CD14-positive monocyte (primary cell): ENCODE measurements at regions not wholly inside any gene's neighbourhood (a gene's known extent, or its start where the extent isn't known, plus 50 kb on each side); places are given as distances from the start of the nearest gene placed in this dataset.

Experiments used
- DNase-seq, 3 donors: peaks; one replicate each; pipeline ENCODE4 v3.0.0-alpha.2; 2011 to 2022
- H2AFZ ChIP-seq: 2 replicates; pipeline ENCODE4 v1.6.0; 2012; ENCODE audit warnings: mild to moderate bottlenecking, low read depth, low read length, inconsistent platforms; ENCODE audit not compliant: insufficient read depth, poor library complexity, severe bottlenecking
- H3K27ac ChIP-seq, 2 donors: 1 replicate in 1 of 2; 2 replicates in 1 of 2; pipeline ENCODE4 v1.5.1; 2012 to 2013; ENCODE audit warnings: low read length in 2 of 2, control low read depth in 1 of 2, inconsistent platforms in 1 of 2, low read depth in 1 of 2, mild to moderate bottlenecking in 1 of 2
- H3K27me3 ChIP-seq, 2 donors: one replicate each; pipeline versions ENCODE4 v1.6.0 to v1.6.1; 2011 to 2013; ENCODE audit warnings: low read length in 2 of 2; ENCODE audit not compliant: control insufficient read depth in 2 of 2, insufficient read depth in 2 of 2
- H3K36me3 ChIP-seq, 2 donors: replicated peaks in 1 of 2; 1 replicate in 1 of 2; 2 replicates in 1 of 2; pipeline versions ENCODE4 v1.5.1 to v1.6.1; 2012 to 2013; ENCODE audit warnings: low read length in 2 of 2, control low read depth in 1 of 2, inconsistent platforms in 1 of 2, mild to moderate bottlenecking in 1 of 2; ENCODE audit not compliant: insufficient read depth in 2 of 2, control insufficient read depth in 1 of 2
- H3K4me1 ChIP-seq, 2 donors: 1 replicate in 1 of 2; 2 replicates in 1 of 2; pipeline versions ENCODE4 v1.5.1 to v1.6.1; 2012 to 2013; ENCODE audit warnings: low read length in 2 of 2, control low read depth in 1 of 2, inconsistent platforms in 1 of 2, mild to moderate bottlenecking in 1 of 2, moderate library complexity in 1 of 2; ENCODE audit not compliant: insufficient read depth in 2 of 2, control insufficient read depth in 1 of 2
- H3K4me2 ChIP-seq: replicated peaks from 2 replicates; pipeline ENCODE3; 2012; ENCODE audit warnings: low read length, moderate library complexity, mild to moderate bottlenecking; ENCODE audit not compliant: poor library complexity, severe bottlenecking; ENCODE audit errors: extremely low read depth
- H3K4me3 ChIP-seq, 3 experiments: fragments of 200-600 bp in 1 of 3; sonication (generic) in 1 of 3; replicated peaks in 1 of 3; 1 replicate in 2 of 3; 2 replicates in 1 of 3; pipeline ENCODE4 v1.5.1; 2011 to 2013; ENCODE audit warnings: low read length in 3 of 3, mild to moderate bottlenecking in 3 of 3, control low read depth in 2 of 3, low read depth in 2 of 3, inconsistent platforms in 1 of 3, moderate library complexity in 1 of 3
- H3K79me2 ChIP-seq: 2 replicates; pipeline ENCODE4 v1.6.0; 2012; ENCODE audit warnings: mild to moderate bottlenecking, control low read depth, inconsistent platforms, low read length, moderate library complexity; ENCODE audit not compliant: insufficient read depth
- H3K9ac ChIP-seq: 2 replicates; pipeline ENCODE4 v1.6.0; 2017; ENCODE audit warnings: low read length, mild to moderate bottlenecking; ENCODE audit not compliant: insufficient read depth, poor library complexity, severe bottlenecking
- H3K9me3 ChIP-seq, 2 donors: replicated peaks in 1 of 2; 1 replicate in 1 of 2; 2 replicates in 1 of 2; pipeline versions ENCODE4 v1.5.1 to v1.6.1; 2012 to 2013; ENCODE audit warnings: low read length in 2 of 2, control low read depth in 1 of 2; ENCODE audit not compliant: control insufficient read depth in 1 of 2, insufficient read depth in 1 of 2
- H4K20me1 ChIP-seq: 2 replicates; pipeline ENCODE4 v1.6.0; 2012; ENCODE audit warnings: mild to moderate bottlenecking, low read length, control low read depth, moderate library complexity; ENCODE audit not compliant: insufficient read depth
- H3K27ac Mint-ChIP-seq, 7 donors: one replicate each; pipeline ENCODE4 v1.8.0; 2020; ENCODE audit warnings: mild to moderate bottlenecking in 7 of 7, mixed read lengths in 7 of 7, moderate library complexity in 6 of 7, inconsistent platforms in 2 of 7
- H3K27me3 Mint-ChIP-seq, 3 donors: one replicate each; pipeline ENCODE4 v1.8.0; 2021 to 2022; ENCODE audit warnings: low read depth in 3 of 3, mild to moderate bottlenecking in 3 of 3, mixed read lengths in 3 of 3, moderate library complexity in 3 of 3, inconsistent platforms in 1 of 3
- H3K36me3 Mint-ChIP-seq, 2 donors: one replicate each; pipeline ENCODE4 v1.8.0; 2020; ENCODE audit warnings: mixed read lengths in 2 of 2, inconsistent platforms in 1 of 2, mild to moderate bottlenecking in 1 of 2
- H3K4me1 Mint-ChIP-seq: one replicate; pipeline ENCODE4 v1.8.0; 2020; ENCODE audit warnings: mild to moderate bottlenecking, mixed read lengths
- H3K4me3 Mint-ChIP-seq, 2 donors: one replicate each; pipeline ENCODE4 v1.8.0; 2020; ENCODE audit warnings: mild to moderate bottlenecking in 2 of 2, mixed read lengths in 2 of 2, moderate library complexity in 1 of 2
- H3K9me3 Mint-ChIP-seq, 7 donors: one replicate each; pipeline ENCODE4 v1.8.0; 2020 to 2022; ENCODE audit warnings: mixed read lengths in 7 of 7, mild to moderate bottlenecking in 6 of 7, moderate library complexity in 6 of 7, inconsistent platforms in 2 of 7
- WGBS: methylation state at CpG from one replicate; pipeline ENCODE4 v1.1.5; 2013; ENCODE audit warnings: missing lambda C conversion rate; ENCODE audit not compliant: insufficient coverage; 5-methylcytosine and 5-hydroxymethylcytosine counted together
- intact Hi-C, 2 donors: fragments of 100-400 bp; cut with micrococcal nuclease; formaldehyde crosslinking; loops; one replicate each; pipeline versions ENCODE4 v1.15.0 to v1.15.1; 2023
- TF ChIP-seq, protein P1 (sequence below): fragments of 200-600 bp; IDR thresholded peaks from one replicate; pipeline ENCODE4 v1.8.0; 2022; ENCODE audit warnings: antibody characterized with exemption, mild to moderate bottlenecking

DNA sequence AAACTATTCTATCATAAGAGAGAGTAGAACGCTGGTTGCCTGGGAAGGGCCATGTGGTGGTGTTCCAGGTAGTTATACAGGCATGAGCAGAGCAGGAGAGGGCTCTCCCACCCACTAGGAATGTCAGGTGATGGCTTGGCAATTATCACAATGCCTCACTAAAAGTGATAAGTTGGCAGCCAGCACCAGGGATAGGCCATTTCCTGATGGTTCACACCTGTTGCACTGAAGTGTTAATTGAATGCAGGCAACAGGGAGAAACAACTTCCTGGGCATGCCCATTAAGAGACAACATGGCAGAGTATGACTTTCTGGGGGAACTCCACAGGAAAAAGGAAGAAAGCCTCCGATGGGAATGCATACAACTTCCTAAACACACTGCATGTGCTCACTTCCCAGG, 593.2 kb downstream of the ELAVL2 start:
- TF ChIP-seq, protein P1, sequence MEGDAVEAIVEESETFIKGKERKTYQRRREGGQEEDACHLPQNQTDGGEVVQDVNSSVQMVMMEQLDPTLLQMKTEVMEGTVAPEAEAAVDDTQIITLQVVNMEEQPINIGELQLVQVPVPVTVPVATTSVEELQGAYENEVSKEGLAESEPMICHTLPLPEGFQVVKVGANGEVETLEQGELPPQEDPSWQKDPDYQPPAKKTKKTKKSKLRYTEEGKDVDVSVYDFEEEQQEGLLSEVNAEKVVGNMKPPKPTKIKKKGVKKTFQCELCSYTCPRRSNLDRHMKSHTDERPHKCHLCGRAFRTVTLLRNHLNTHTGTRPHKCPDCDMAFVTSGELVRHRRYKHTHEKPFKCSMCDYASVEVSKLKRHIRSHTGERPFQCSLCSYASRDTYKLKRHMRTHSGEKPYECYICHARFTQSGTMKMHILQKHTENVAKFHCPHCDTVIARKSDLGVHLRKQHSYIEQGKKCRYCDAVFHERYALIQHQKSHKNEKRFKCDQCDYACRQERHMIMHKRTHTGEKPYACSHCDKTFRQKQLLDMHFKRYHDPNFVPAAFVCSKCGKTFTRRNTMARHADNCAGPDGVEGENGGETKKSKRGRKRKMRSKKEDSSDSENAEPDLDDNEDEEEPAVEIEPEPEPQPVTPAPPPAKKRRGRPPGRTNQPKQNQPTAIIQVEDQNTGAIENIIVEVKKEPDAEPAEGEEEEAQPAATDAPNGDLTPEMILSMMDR = no peak
- WGBS = 40% methylated on average over 1 of the region's 2 CpGs
- peaks cover 0 to 2% (median 0%) of the 10 kb centered on the region in 3 donors for H3K27me3 Mint-ChIP-seq
- Histone ChIP-seq H3K9me3 (peaks cover 2% of the 10 kb centered on the region in 2 donors), H3K9ac (no peak overlapping the region), H3K79me2 (no peaks in the 10 kb centered on the region), H3K36me3 (no peaks in the 10 kb centered on the region), H2AFZ (no peak overlapping the region), H3K4me3 (no peak overlapping the region), H3K27ac (no peak overlapping the region), H3K4me1 (no peaks in the 10 kb centered on the region), H3K27me3 (no peaks in the 10 kb centered on the region), H4K20me1 (no peaks in the 10 kb centered on the region), H3K4me2 (no peak overlapping the region)
- peaks cover 0 to 5% (median 3%) of the 10 kb centered on the region in 7 donors for H3K9me3 Mint-ChIP-seq
- intact Hi-C loops = no loop called here
- H3K4me3 Mint-ChIP-seq = no peak overlapping the region
- no peaks in the 10 kb centered on the region for H3K4me1 Mint-ChIP-seq
- no peak overlapping the region for H3K27ac Mint-ChIP-seq
- H3K36me3 Mint-ChIP-seq = no peaks in the 10 kb centered on the region
- DNase-seq = no peak

DNA sequence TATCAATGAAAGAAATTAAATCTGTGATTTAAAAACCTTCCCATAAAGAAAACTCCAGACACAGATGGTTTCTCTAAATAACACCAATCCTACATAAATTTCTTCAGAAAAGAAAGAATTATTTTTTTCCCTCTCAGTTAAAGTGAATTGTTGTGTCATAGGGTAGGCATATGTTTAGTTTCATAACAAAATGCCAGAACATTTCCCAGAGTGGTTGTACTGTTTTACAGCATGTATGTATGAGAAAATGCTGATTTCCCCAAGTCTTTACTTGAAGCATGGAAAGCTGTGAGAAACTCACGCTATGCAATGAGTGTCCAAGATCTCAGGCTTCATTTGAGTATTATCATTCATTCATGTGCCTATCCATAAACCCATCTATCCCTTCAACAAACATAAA, 582.5 kb downstream of the ELAVL2 start:
- no peaks in the 10 kb centered on the region for H3K27me3 Mint-ChIP-seq
- no peaks in the 10 kb centered on the region for H3K4me1 Mint-ChIP-seq
- Histone ChIP-seq H3K9ac (no peak overlapping the region), H3K79me2 (no peaks in the 10 kb centered on the region), H3K4me2 (no peak overlapping the region), H4K20me1 (no peaks in the 10 kb centered on the region), H2AFZ (no peak overlapping the region), H3K27me3 (no peaks in the 10 kb centered on the region), H3K36me3 (no peaks in the 10 kb centered on the region), H3K27ac (no peak overlapping the region), H3K4me3 (no peak overlapping the region), H3K4me1 (no peaks in the 10 kb centered on the region), H3K9me3 (peaks cover 7 to 12% of the 10 kb centered on the region in 2 donors)
- no CpG with 5 or more reads among the region's 1 CpG for WGBS
- DNase-seq = no peak
- no peaks in the 10 kb centered on the region for H3K36me3 Mint-ChIP-seq
- intact Hi-C loops = loop anchor here in 1 of 2 donors (10.0 kb wide), 1 partner anchor 219 kb away; no protein-coding TSS in a partner anchor
- H3K27ac Mint-ChIP-seq = no peak overlapping the region
- H3K9me3 Mint-ChIP-seq = peaks cover 0 to 7% (median 5%) of the 10 kb centered on the region in 7 donors
- TF ChIP-seq, protein P1 = no peak
- no peak overlapping the region for H3K4me3 Mint-ChIP-seq
